H1 (cell line): ENCODE measurements at regions not wholly inside any gene's neighbourhood (a gene's known extent, or its start where the extent isn't known, plus 50 kb on each side); places are given as distances from the start of the nearest gene placed in this dataset.

Source experiments
- RNF2 ChIP-seq: fragments of 200-900, 300-1000 bp; sonication (generic); IDR thresholded peaks from 2 replicates; pipeline ENCODE4 v1.7.1; 2016; ENCODE audit warnings: borderline replicate concordance, low read depth, mild to moderate bottlenecking, antibody characterized with exemption, low read length; ENCODE audit not compliant: poor library complexity, severe bottlenecking; ENCODE audit errors: missing control alignments
- SAP30 ChIP-seq: fragments of 300-600 bp; sonication (generic); IDR thresholded peaks from 2 replicates; pipeline ENCODE4 v1.7.1; 2012; ENCODE audit warnings: low read length, moderate library complexity, mild to moderate bottlenecking, inconsistent platforms; ENCODE audit not compliant: insufficient read depth, insufficient replicate concordance
- SIX5 ChIP-seq: IDR thresholded peaks from 2 replicates; pipeline ENCODE4 v1.6.1; 2011; ENCODE audit warnings: mild to moderate bottlenecking, low read depth, low read length

- TF ChIP-seq SIX5 (no peak), RNF2 (no peak), SAP30 (no peak)
Measured at GRCh38 chr2:150409196-150409595, 78.3 kb downstream of the RND3 start (continued).
